ENCODE measurements at regions not wholly inside any gene's neighbourhood (a gene's known extent, or its start where the extent isn't known, plus 50 kb on each side); places are given as distances from the start of the nearest gene placed in this dataset.

- Histone ChIP-seq H3K27me3 (ENCODE audit: low read length) (no peaks in the 10 kb centered on the region), H3K79me2 (ENCODE audit: low read length) (no peaks in the 10 kb centered on the region), H3K9ac (ENCODE audit: low read length) (no peak overlapping the region), H3K4me2 (ENCODE audit: low read length) (no peak overlapping the region), H3K27ac (ENCODE audit: low read length) (no peak overlapping the region), H3K9me2 (replicated peaks; ENCODE audit: low read length) (no peaks in the 10 kb centered on the region), H4K20me1 (ENCODE audit: low read length) (no peaks in the 10 kb centered on the region), H3K4me1 (ENCODE audit: insufficient read depth, low read length) (no peaks in the 10 kb centered on the region), H3K9me3 (ENCODE audit: low read length) (no peaks in the 10 kb centered on the region), H3F3A (ENCODE audit: low read length, unreplicated experiment) (no peaks in the 10 kb centered on the region), H3K4me3 (ENCODE audit: low read length) (no peak overlapping the region), H3K36me3 (ENCODE audit: low read depth, low read length) (no peaks in the 10 kb centered on the region), H2AFZ (ENCODE audit: low read length) (no peak overlapping the region)
- POLR2A ChIA-PET (ENCODE audit: unreplicated experiment) = no interaction called here
- no peak for ATAC-seq
- intact Hi-C loops (cut with micrococcal nuclease) = no loop called here
- CTCF ChIA-PET = no interaction called here
- no TSS peak for BruUV-seq (replicated peaks)
- TF ChIP-seq, protein P1, sequence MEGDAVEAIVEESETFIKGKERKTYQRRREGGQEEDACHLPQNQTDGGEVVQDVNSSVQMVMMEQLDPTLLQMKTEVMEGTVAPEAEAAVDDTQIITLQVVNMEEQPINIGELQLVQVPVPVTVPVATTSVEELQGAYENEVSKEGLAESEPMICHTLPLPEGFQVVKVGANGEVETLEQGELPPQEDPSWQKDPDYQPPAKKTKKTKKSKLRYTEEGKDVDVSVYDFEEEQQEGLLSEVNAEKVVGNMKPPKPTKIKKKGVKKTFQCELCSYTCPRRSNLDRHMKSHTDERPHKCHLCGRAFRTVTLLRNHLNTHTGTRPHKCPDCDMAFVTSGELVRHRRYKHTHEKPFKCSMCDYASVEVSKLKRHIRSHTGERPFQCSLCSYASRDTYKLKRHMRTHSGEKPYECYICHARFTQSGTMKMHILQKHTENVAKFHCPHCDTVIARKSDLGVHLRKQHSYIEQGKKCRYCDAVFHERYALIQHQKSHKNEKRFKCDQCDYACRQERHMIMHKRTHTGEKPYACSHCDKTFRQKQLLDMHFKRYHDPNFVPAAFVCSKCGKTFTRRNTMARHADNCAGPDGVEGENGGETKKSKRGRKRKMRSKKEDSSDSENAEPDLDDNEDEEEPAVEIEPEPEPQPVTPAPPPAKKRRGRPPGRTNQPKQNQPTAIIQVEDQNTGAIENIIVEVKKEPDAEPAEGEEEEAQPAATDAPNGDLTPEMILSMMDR (conservative IDR thresholded peaks at IDR 0.05; ENCODE audit: low read depth, low read length) = no peak
- TF ChIP-seq EZH2phosphoT487 (IDR thresholded peaks at IDR 0.05; ENCODE audit: borderline replicate concordance, low read length) = no peak
- no peak for TF ChIP-seq EZH2 (IDR thresholded peaks at IDR 0.05; ENCODE audit: low read length, unreplicated experiment)
- no peak for DNase-seq
These were observed 134.7 kb upstream of the BANK1 start for GRCh38 chr4:101655857-101656256.

DNA sequence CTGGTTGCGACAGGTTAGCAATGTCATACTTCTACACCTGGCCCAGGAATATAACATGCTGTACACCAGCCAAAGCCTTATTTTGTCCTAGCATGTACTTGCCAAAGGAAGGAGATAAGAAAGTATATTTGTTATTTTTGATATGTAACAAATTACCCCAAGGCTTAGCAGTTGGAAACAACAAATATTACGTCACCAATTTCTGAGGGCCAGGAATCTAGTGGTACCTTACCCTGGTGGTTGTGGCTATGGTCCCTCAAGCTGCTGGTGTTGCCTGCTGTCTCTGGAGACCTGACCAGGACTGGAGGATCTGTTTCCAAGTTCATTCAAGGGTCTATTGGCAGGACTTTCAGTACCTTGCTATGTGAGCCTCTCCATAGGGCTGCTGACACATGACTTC, 135.5 kb upstream of the BANK1 start:
- Histone ChIP-seq H3K9me3 (ENCODE audit: low read length) (no peaks in the 10 kb centered on the region), H3F3A (ENCODE audit: low read length, unreplicated experiment) (no peaks in the 10 kb centered on the region), H3K4me3 (ENCODE audit: low read length) (no peak overlapping the region), H3K27me3 (ENCODE audit: low read length) (no peaks in the 10 kb centered on the region), H3K27ac (ENCODE audit: low read length) (no peak overlapping the region), H2AFZ (ENCODE audit: low read length) (no peak overlapping the region), H3K4me2 (ENCODE audit: low read length) (no peak overlapping the region), H4K20me1 (ENCODE audit: low read length) (no peaks in the 10 kb centered on the region), H3K9me2 (replicated peaks; ENCODE audit: low read length) (no peaks in the 10 kb centered on the region), H3K9ac (ENCODE audit: low read length) (no peak overlapping the region), H3K36me3 (ENCODE audit: low read depth, low read length) (no peaks in the 10 kb centered on the region), H3K79me2 (ENCODE audit: low read length) (no peaks in the 10 kb centered on the region), H3K4me1 (ENCODE audit: insufficient read depth, low read length) (no peaks in the 10 kb centered on the region)
- BruUV-seq (replicated peaks) = no TSS peak
- no peak for ATAC-seq
- intact Hi-C loops (cut with micrococcal nuclease) = no loop called here
- no peak for DNase-seq
- POLR2A ChIA-PET (ENCODE audit: unreplicated experiment) = no interaction called here
- TF ChIP-seq EZH2 (IDR thresholded peaks at IDR 0.05; ENCODE audit: low read length, unreplicated experiment) = no peak
- TF ChIP-seq, protein P1 (conservative IDR thresholded peaks at IDR 0.05; ENCODE audit: low read depth, low read length) = no peak
- no peak for TF ChIP-seq EZH2phosphoT487 (IDR thresholded peaks at IDR 0.05; ENCODE audit: borderline replicate concordance, low read length)
- CTCF ChIA-PET = no interaction called here

DNA sequence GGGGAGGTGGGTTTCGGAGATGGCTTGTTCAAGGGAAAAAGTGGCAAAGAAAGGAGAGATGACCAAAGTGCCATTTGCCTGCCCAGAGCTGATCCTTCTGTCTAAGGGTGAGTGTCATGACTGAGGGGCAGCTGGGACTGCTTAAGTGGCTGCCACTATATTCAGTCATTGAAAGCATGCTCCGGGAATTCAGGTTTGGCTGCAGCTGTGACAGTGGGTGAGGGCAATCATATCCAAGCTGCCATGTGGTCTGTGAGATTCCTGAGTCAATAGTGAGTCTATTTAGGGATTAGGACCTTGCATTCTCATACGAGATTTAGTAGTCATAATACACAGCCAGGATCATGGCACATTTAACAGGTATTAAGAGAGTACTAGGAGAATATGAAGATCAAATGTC, 138.8 kb upstream of the BANK1 start:
- ATAC-seq = no peak
- Histone ChIP-seq H3K9me2 (replicated peaks; ENCODE audit: low read length) (no peaks in the 10 kb centered on the region), H3K27ac (ENCODE audit: low read length) (no peak overlapping the region), H4K20me1 (ENCODE audit: low read length) (no peaks in the 10 kb centered on the region), H3K9me3 (ENCODE audit: low read length) (no peaks in the 10 kb centered on the region), H3K4me1 (ENCODE audit: insufficient read depth, low read length) (no peaks in the 10 kb centered on the region), H3K79me2 (ENCODE audit: low read length) (no peaks in the 10 kb centered on the region), H2AFZ (ENCODE audit: low read length) (no peak overlapping the region), H3K27me3 (ENCODE audit: low read length) (no peaks in the 10 kb centered on the region), H3K36me3 (ENCODE audit: low read depth, low read length) (no peaks in the 10 kb centered on the region), H3K9ac (ENCODE audit: low read length) (no peak overlapping the region), H3F3A (ENCODE audit: low read length, unreplicated experiment) (no peaks in the 10 kb centered on the region), H3K4me3 (ENCODE audit: low read length) (no peak overlapping the region), H3K4me2 (ENCODE audit: low read length) (no peak overlapping the region)
- no peak for DNase-seq
- CTCF ChIA-PET = no interaction called here
- POLR2A ChIA-PET (ENCODE audit: unreplicated experiment) = no interaction called here
- intact Hi-C loops (cut with micrococcal nuclease) = no loop called here
- TF ChIP-seq, protein P1 (conservative IDR thresholded peaks at IDR 0.05; ENCODE audit: low read depth, low read length) = no peak
- TF ChIP-seq EZH2 (IDR thresholded peaks at IDR 0.05; ENCODE audit: low read length, unreplicated experiment) (no peak), EZH2phosphoT487 (IDR thresholded peaks at IDR 0.05; ENCODE audit: borderline replicate concordance, low read length) (no peak)
- BruUV-seq (replicated peaks) = no TSS peak

Measured in PC-3 (cell line).